ENCODE measurements at regions not wholly inside any gene's neighbourhood (a gene's known extent, or its start where the extent isn't known, plus 50 kb on each side); places are given as distances from the start of the nearest gene placed in this dataset.

- no peaks in the 10 kb centered on the region for H3K9me3 ChIP-seq
- intact Hi-C loops (cut with DNase I), result no loop called here
- DNase-seq, result no peak
- H3K27ac ChIP-seq, result no peak overlapping the region
- 90 to 92% methylated on average over 3 of the region's 3 CpGs for WGBS, 2 donors
- no peak for TF ChIP-seq CTCF (IDR thresholded peaks at IDR 0.05)
- no peak for TF ChIP-seq POLR2A (IDR thresholded peaks at IDR 0.05)
- H3K4me1 ChIP-seq, result no peaks in the 10 kb centered on the region
- H3K4me3 ChIP-seq (replicated peaks in 1 of 3), result no peak overlapping the region
- H3K36me3 ChIP-seq, result no peaks in the 10 kb centered on the region
- no peaks in the 10 kb centered on the region for H3K27me3 ChIP-seq
Measured at GRCh38 chr16:52643006-52643405, 96.1 kb upstream of the TOX3 start.

GRCh38 chr16:52634528-52634927, 87.6 kb upstream of the TOX3 start:
- Histone ChIP-seq H3K4me3 (replicated peaks in 1 of 3) (no peak overlapping the region), H3K27me3 (no peaks in the 10 kb centered on the region), H3K27ac (no peak overlapping the region), H3K4me1 (no peaks in the 10 kb centered on the region), H3K36me3 (no peaks in the 10 kb centered on the region), H3K9me3 (no peaks in the 10 kb centered on the region)
- no peak for DNase-seq
- intact Hi-C loops (cut with DNase I), result no loop called here
- WGBS, 2 donors, result 75 to 85% methylated on average over 5 of the region's 5 CpGs
- TF ChIP-seq POLR2A (IDR thresholded peaks at IDR 0.05), result no peak
- no peak for TF ChIP-seq CTCF (IDR thresholded peaks at IDR 0.05)

GRCh38 chr16:52634104-52634503, 87.2 kb upstream of the TOX3 start:
- no peak overlapping the region for H3K27ac ChIP-seq
- 53 to 62% methylated on average over 3 of the region's 3 CpGs for WGBS, 2 donors
- no peak for DNase-seq

GRCh38 chr16:52633230-52633629, 86.3 kb upstream of the TOX3 start:
- 91 to 93% methylated on average over 6 of the region's 6 CpGs for WGBS, 2 donors
- no peaks in the 10 kb centered on the region for H3K9me3 ChIP-seq
- H3K27ac ChIP-seq, result no peak overlapping the region
- H3K27me3 ChIP-seq, result no peaks in the 10 kb centered on the region
- TF ChIP-seq CTCF (IDR thresholded peaks at IDR 0.05) (no peak), POLR2A (IDR thresholded peaks at IDR 0.05) (no peak)
- no peaks in the 10 kb centered on the region for H3K4me1 ChIP-seq
- no peak overlapping the region for H3K4me3 ChIP-seq (replicated peaks in 1 of 3)
- no peaks in the 10 kb centered on the region for H3K36me3 ChIP-seq
- no peak for DNase-seq
- intact Hi-C loops (cut with DNase I), result no loop called here

More at GRCh38 chr16:52634104-52634503, 87.2 kb upstream of the TOX3 start:
- no peaks in the 10 kb centered on the region for H3K36me3 ChIP-seq
- H3K4me1 ChIP-seq, result no peaks in the 10 kb centered on the region
- TF ChIP-seq CTCF (IDR thresholded peaks at IDR 0.05) (no peak), POLR2A (IDR thresholded peaks at IDR 0.05) (no peak)
- no peaks in the 10 kb centered on the region for H3K9me3 ChIP-seq
- H3K27me3 ChIP-seq, result no peaks in the 10 kb centered on the region
- no peak overlapping the region for H3K4me3 ChIP-seq (replicated peaks in 1 of 3)
- intact Hi-C loops (cut with DNase I), result no loop called here

GRCh38 chr16:52631711-52632110, 84.8 kb upstream of the TOX3 start:
- H3K4me3 ChIP-seq (replicated peaks in 1 of 3), result no peak overlapping the region
- H3K27me3 ChIP-seq, result no peaks in the 10 kb centered on the region
- no peaks in the 10 kb centered on the region for H3K4me1 ChIP-seq
- no peaks in the 10 kb centered on the region for H3K36me3 ChIP-seq
- no peak for DNase-seq
- WGBS, 2 donors, result 82 to 87% methylated on average over 2 of the region's 2 CpGs
- intact Hi-C loops (cut with DNase I), result no loop called here
- no peak overlapping the region for H3K27ac ChIP-seq
- no peaks in the 10 kb centered on the region for H3K9me3 ChIP-seq
- no peak for TF ChIP-seq CTCF (IDR thresholded peaks at IDR 0.05)
- no peak for TF ChIP-seq POLR2A (IDR thresholded peaks at IDR 0.05)
